H1 (cell line): ENCODE measurements at regions not wholly inside any gene's neighbourhood (a gene's known extent, or its start where the extent isn't known, plus 50 kb on each side); places are given as distances from the start of the nearest gene placed in this dataset.

Experiments used
- CHD2 ChIP-seq: IDR thresholded peaks from 2 replicates; pipeline ENCODE4 v1.6.1; 2012; ENCODE audit warnings: low read length, improper control_type of control experiment
- CTCF ChIP-seq, 3 experiments: IDR thresholded peaks; 1 replicate in 2 of 3; 2 replicates in 1 of 3; pipeline versions ENCODE4 v1.5.1 to v1.6.1; 2011; ENCODE audit warnings: low read length in 3 of 3, mild to moderate bottlenecking in 3 of 3, inconsistent platforms in 2 of 3, low read depth in 1 of 3, moderate library complexity in 1 of 3; ENCODE audit not compliant: insufficient read depth in 1 of 3; ENCODE audit errors: control extremely low read depth in 1 of 3
- EP300 ChIP-seq, 2 experiments: IDR thresholded peaks; 1 replicate in 1 of 2; 2 replicates in 1 of 2; pipeline ENCODE4 v1.6.1; 2011 to 2012; ENCODE audit warnings: low read depth in 2 of 2, low read length in 2 of 2, mild to moderate bottlenecking in 2 of 2, borderline replicate concordance in 1 of 2, inconsistent platforms in 1 of 2, moderate library complexity in 1 of 2
- PHF8 ChIP-seq: fragments of 200-600 bp; sonication (generic); conservative IDR thresholded peaks from 2 replicates; pipeline ENCODE4 v1.7.1; 2012; ENCODE audit warnings: low read depth, mild to moderate bottlenecking, inconsistent platforms, low read length, moderate library complexity
- POLR2A ChIP-seq, 2 experiments: IDR thresholded peaks; 1 replicate in 1 of 2; 2 replicates in 1 of 2; pipeline ENCODE4 v1.6.1; 2011; ENCODE audit warnings: low read depth in 2 of 2, low read length in 2 of 2, mild to moderate bottlenecking in 2 of 2; ENCODE audit errors: control extremely low read depth in 1 of 2
- POLR2AphosphoS5 ChIP-seq: IDR thresholded peaks from 2 replicates; pipeline ENCODE4 v1.6.1; 2011; ENCODE audit warnings: low read depth, low read length

- TF ChIP-seq POLR2AphosphoS5 (no peak), CHD2 (no peak), CTCF (IDR thresholded peaks at IDR 0.05; ENCODE audit: control extremely low read depth in 1 of 3, insufficient read depth in 1 of 3, low read depth in 1 of 3, low read length in 3 of 3) (no peak), EP300 (IDR thresholded peaks at IDR 0.05; ENCODE audit: borderline replicate concordance in 1 of 2, low read depth in 2 of 2, low read length in 2 of 2) (no peak), PHF8 (no peak), POLR2A (IDR thresholded peaks at IDR 0.05; ENCODE audit: control extremely low read depth in 1 of 2, low read depth in 2 of 2, low read length in 2 of 2) (no peak)
Observed at GRCh38 chr5:39755452-39755851, 330.7 kb upstream of the DAB2 start.
